ENCODE measurements at regions not wholly inside any gene's neighbourhood (a gene's known extent, or its start where the extent isn't known, plus 50 kb on each side); places are given as distances from the start of the nearest gene placed in this dataset.
A peak's percentile ranks its signal among the peaks of the same experiment; 100 is the strongest.

- no peak for TF ChIP-seq CTCF (IDR thresholded peaks at IDR 0.05; ENCODE audit: insufficient read depth, low read length, severe bottlenecking)
- FAIRE-seq, result no peak
Measured at GRCh38 chr12:93192878-93193277, 184.8 kb upstream of the NUDT4 start.

GRCh38 chr12:93195511-93195910 lies 182.2 kb upstream of the NUDT4 start:
- Histone ChIP-seq H3K36me3 (ENCODE audit: control insufficient read depth, insufficient read depth, low read length) (no peaks in the 10 kb centered on the region), H3K4me3 (ENCODE audit: low read depth, low read length) (no peak overlapping the region), H3K27me3 (ENCODE audit: control insufficient read depth, insufficient read depth, low read length) (no peaks in the 10 kb centered on the region)
- FAIRE-seq (no peak), DNase-seq (ENCODE audit: low read depth) (no peak)
- TF ChIP-seq CTCF (IDR thresholded peaks at IDR 0.05; ENCODE audit: insufficient read depth, low read length, severe bottlenecking), result no peak

More at GRCh38 chr12:93192878-93193277, 184.8 kb upstream of the NUDT4 start:
- Histone ChIP-seq H3K27me3 (ENCODE audit: control insufficient read depth, insufficient read depth, low read length) (no peaks in the 10 kb centered on the region), H3K4me3 (ENCODE audit: low read depth, low read length) (no peak overlapping the region), H3K36me3 (ENCODE audit: control insufficient read depth, insufficient read depth, low read length) (no peaks in the 10 kb centered on the region)
- DNase-seq (ENCODE audit: low read depth), result no peak

- DNase-seq (ENCODE audit: low read depth) (peak; percentile 10), FAIRE-seq (no peak)
- Histone ChIP-seq H3K27me3 (ENCODE audit: control insufficient read depth, insufficient read depth, low read length) (no peaks in the 10 kb centered on the region), H3K4me3 (ENCODE audit: low read depth, low read length) (no peak overlapping the region), H3K36me3 (ENCODE audit: control insufficient read depth, insufficient read depth, low read length) (no peaks in the 10 kb centered on the region)
- TF ChIP-seq CTCF (IDR thresholded peaks at IDR 0.05; ENCODE audit: insufficient read depth, low read length, severe bottlenecking), result no peak
Measured at GRCh38 chr12:93197067-93197593, 180.6 kb upstream of the NUDT4 start.

- Histone ChIP-seq H3K27me3 (ENCODE audit: control insufficient read depth, insufficient read depth, low read length) (no peaks in the 10 kb centered on the region), H3K36me3 (ENCODE audit: control insufficient read depth, insufficient read depth, low read length) (no peaks in the 10 kb centered on the region), H3K4me3 (ENCODE audit: low read depth, low read length) (no peak overlapping the region)
- FAIRE-seq, result peak; percentile 43
- TF ChIP-seq CTCF (IDR thresholded peaks at IDR 0.05; ENCODE audit: insufficient read depth, low read length, severe bottlenecking), result no peak
- DNase-seq (ENCODE audit: low read depth), result peak; percentile 62
Measured at GRCh38 chr12:93198086-93198485, 179.6 kb upstream of the NUDT4 start.

GRCh38 chr12:93199831-93200236 lies 177.9 kb upstream of the NUDT4 start:
- FAIRE-seq (no peak), DNase-seq (ENCODE audit: low read depth) (no peak)
- no peaks in the 10 kb centered on the region for H3K27me3 ChIP-seq (ENCODE audit: control insufficient read depth, insufficient read depth, low read length)
- no peak overlapping the region for H3K4me3 ChIP-seq (ENCODE audit: low read depth, low read length)
- no peaks in the 10 kb centered on the region for H3K36me3 ChIP-seq (ENCODE audit: control insufficient read depth, insufficient read depth, low read length)
- TF ChIP-seq CTCF (IDR thresholded peaks at IDR 0.05; ENCODE audit: insufficient read depth, low read length, severe bottlenecking), result no peak

GRCh38 chr12:93200291-93200917 lies 177.3 kb upstream of the NUDT4 start:
- no peak overlapping the region for H3K4me3 ChIP-seq (ENCODE audit: low read depth, low read length)
- no peak for TF ChIP-seq CTCF (IDR thresholded peaks at IDR 0.05; ENCODE audit: insufficient read depth, low read length, severe bottlenecking)
- no peaks in the 10 kb centered on the region for H3K27me3 ChIP-seq (ENCODE audit: control insufficient read depth, insufficient read depth, low read length)
- FAIRE-seq (no peak), DNase-seq (ENCODE audit: low read depth) (no peak)
- H3K36me3 ChIP-seq (ENCODE audit: control insufficient read depth, insufficient read depth, low read length), result no peaks in the 10 kb centered on the region
